HepG2 (cell line): ENCODE measurements at regions not wholly inside any gene's neighbourhood (a gene's known extent, or its start where the extent isn't known, plus 50 kb on each side); places are given as distances from the start of the nearest gene placed in this dataset.

ENCODE experiments used
- CTCF ChIP-seq: sonication (generic); formaldehyde crosslinking; IDR thresholded peaks from 2 replicates; pipeline ENCODE4 v1.5.0; 2020; ENCODE audit warnings: mild to moderate bottlenecking, missing genetic modification reagents, moderate library complexity
- HINFP ChIP-seq: sonication (generic); formaldehyde crosslinking; IDR thresholded peaks from 2 replicates; pipeline ENCODE4 v1.4.0; 2020; ENCODE audit warnings: low read depth, mild to moderate bottlenecking, missing genetic modification reagents
- KDM4B ChIP-seq: sonication (generic); formaldehyde crosslinking; IDR thresholded peaks from 2 replicates; pipeline ENCODE4 v1.4.0; 2020; ENCODE audit warnings: missing genetic modification reagents
- MLLT10 ChIP-seq: sonication (generic); formaldehyde crosslinking; IDR thresholded peaks from 2 replicates; pipeline ENCODE4 v1.4.0; 2020; ENCODE audit warnings: missing genetic modification reagents
- PAF1 ChIP-seq: IDR thresholded peaks from 2 replicates; pipeline ENCODE4 v1.6.1; 2016; ENCODE audit warnings: missing genetic modification reagents, missing compliant biosample characterization
- POLR2A ChIP-seq, 2 experiments: IDR thresholded peaks; 2 replicates each; pipeline ENCODE4 v1.6.1; 2011; ENCODE audit warnings: low read depth in 2 of 2, low read length in 2 of 2, mild to moderate bottlenecking in 1 of 2, moderate library complexity in 1 of 2; ENCODE audit not compliant: insufficient read depth in 1 of 2
- PRDM15 ChIP-seq: sonication (generic); formaldehyde crosslinking; IDR thresholded peaks from 2 replicates; pipeline ENCODE4 v1.4.0; 2020; ENCODE audit warnings: missing genetic modification reagents
- RELA ChIP-seq: sonication (generic); formaldehyde crosslinking; IDR thresholded peaks from 2 replicates; pipeline ENCODE4 v1.4.0; 2020; ENCODE audit warnings: missing genetic modification reagents
- RFX5 ChIP-seq: IDR thresholded peaks from 2 replicates; pipeline ENCODE4 v1.6.1; 2011; ENCODE audit warnings: low read depth, low read length, improper control_type of control experiment
- SSRP1 ChIP-seq: IDR thresholded peaks from 2 replicates; pipeline ENCODE4 v1.6.1; 2016; ENCODE audit warnings: control low read depth

- TF ChIP-seq MLLT10 (CRISPR knock-in tag) = no peak
- no peak for TF ChIP-seq PRDM15 (CRISPR knock-in tag)
- no peak for TF ChIP-seq HINFP (CRISPR knock-in tag)
- TF ChIP-seq PAF1 (CRISPR knock-in tag) = no peak
- no peak for TF ChIP-seq POLR2A (IDR thresholded peaks at IDR 0.05; ENCODE audit: insufficient read depth in 1 of 2, low read depth in 2 of 2, low read length in 2 of 2)
- TF ChIP-seq CTCF (CRISPR knock-in tag) = no peak
- no peak for TF ChIP-seq RFX5
- no peak for TF ChIP-seq KDM4B (CRISPR knock-in tag)
- TF ChIP-seq RELA (CRISPR knock-in tag) = no peak
- no peak for TF ChIP-seq SSRP1 (CRISPR knock-in tag)
Observed at GRCh38 chr1:201653883-201654282, 115.0 kb downstream of the NAV1 start.
